OCI-LY1 (cell line): ENCODE measurements at regions not wholly inside any gene's neighbourhood (a gene's known extent, or its start where the extent isn't known, plus 50 kb on each side); places are given as distances from the start of the nearest gene placed in this dataset.
"Not testable (repeated sequence)": the region's sequence is repeated elsewhere in the genome, so short reads cannot be mapped to it uniquely, and the experiment has no call there.

Experiments
- H2AFZ ChIP-seq: fragments of 200-600 bp; sonication (generic), shearing (Covaris generic); 2 replicates; pipeline ENCODE4 v1.6.0; 2014; ENCODE audit warnings: antibody characterized with exemption, mild to moderate bottlenecking, low read length
- H3F3A ChIP-seq: fragments of 200-600 bp; sonication (generic), shearing (Covaris generic); 2 replicates; pipeline ENCODE4 v1.6.0; 2014; ENCODE audit warnings: mild to moderate bottlenecking, antibody characterized with exemption, low read length, moderate library complexity; ENCODE audit not compliant: insufficient read depth
- H3K27ac ChIP-seq: fragments of 200-600 bp; sonication (generic); 2 replicates; pipeline ENCODE4 v1.5.1; 2014; ENCODE audit warnings: low read length, mixed run types, mild to moderate bottlenecking, low read depth; ENCODE audit not compliant: poor library complexity, severe bottlenecking
- H3K27me3 ChIP-seq: fragments of 200-600 bp; sonication (generic); 2 replicates; pipeline ENCODE4 v1.6.0; 2014; ENCODE audit warnings: antibody characterized with exemption, mild to moderate bottlenecking, low read length, moderate library complexity; ENCODE audit not compliant: insufficient read depth
- H3K36me3 ChIP-seq: fragments of 200-600 bp; sonication (generic); 2 replicates; pipeline ENCODE4 v1.6.1; 2014; ENCODE audit warnings: mild to moderate bottlenecking, antibody characterized with exemption, low read length, moderate library complexity, mixed read lengths; ENCODE audit not compliant: insufficient read depth
- H3K4me1 ChIP-seq: fragments of 200-600 bp; sonication (generic); 2 replicates; pipeline ENCODE4 v1.5.1; 2014; ENCODE audit warnings: mild to moderate bottlenecking, low read length, moderate library complexity; ENCODE audit not compliant: insufficient read depth, severe bottlenecking
- H3K4me2 ChIP-seq: fragments of 200-600 bp; sonication (generic), shearing (Covaris generic); 2 replicates; pipeline ENCODE4 v1.6.1; 2014; ENCODE audit warnings: low read length
- H3K4me3 ChIP-seq: fragments of 200-600 bp; sonication (generic); 2 replicates; pipeline ENCODE4 v1.5.1; 2014; ENCODE audit warnings: low read length, low read depth, mild to moderate bottlenecking, mixed read lengths; ENCODE audit not compliant: poor library complexity, severe bottlenecking
- H3K79me2 ChIP-seq: fragments of 200-600 bp; shearing (Covaris generic); 2 replicates; pipeline ENCODE4 v1.6.1; 2016; ENCODE audit warnings: mixed run types, low read length, mixed read lengths; ENCODE audit not compliant: insufficient read depth
- H3K9ac ChIP-seq: fragments of 200-600 bp; sonication (generic), shearing (Covaris generic); 2 replicates; pipeline ENCODE4 v1.6.1; 2014; ENCODE audit warnings: mild to moderate bottlenecking, low read length, mixed read lengths
- H3K9me2 ChIP-seq: fragments of 200-600 bp; sonication (generic), shearing (Covaris generic); 2 replicates; pipeline ENCODE4 v1.6.1; 2014; ENCODE audit warnings: low read depth, mild to moderate bottlenecking, low read length, mixed read lengths
- H3K9me3 ChIP-seq: fragments of 200-600 bp; shearing (Covaris generic); 2 replicates; pipeline ENCODE4 v1.6.1; 2014; ENCODE audit warnings: low read length, mixed read lengths
- H4K20me1 ChIP-seq: fragments of 200-600 bp; sonication (generic), shearing (Covaris generic); 2 replicates; pipeline ENCODE4 v1.6.0; 2016; ENCODE audit warnings: mild to moderate bottlenecking, low read length; ENCODE audit not compliant: insufficient read depth
- EZH2 ChIP-seq: fragments of 200-600 bp; sonication (generic), shearing (Covaris generic); IDR thresholded peaks from 2 replicates; pipeline ENCODE4 v1.8.0; 2017; ENCODE audit warnings: borderline replicate concordance, mixed run types, mild to moderate bottlenecking, antibody characterized with exemption, low read length, moderate library complexity, mixed read lengths
- TF ChIP-seq, protein P1 (sequence below): fragments of 200-600 bp; sonication (generic), shearing (Covaris generic); IDR thresholded peaks from 2 replicates; pipeline ENCODE4 v1.5.1; 2017; ENCODE audit warnings: mild to moderate bottlenecking, antibody characterized with exemption, low read length, moderate library complexity, mixed read lengths

DNA sequence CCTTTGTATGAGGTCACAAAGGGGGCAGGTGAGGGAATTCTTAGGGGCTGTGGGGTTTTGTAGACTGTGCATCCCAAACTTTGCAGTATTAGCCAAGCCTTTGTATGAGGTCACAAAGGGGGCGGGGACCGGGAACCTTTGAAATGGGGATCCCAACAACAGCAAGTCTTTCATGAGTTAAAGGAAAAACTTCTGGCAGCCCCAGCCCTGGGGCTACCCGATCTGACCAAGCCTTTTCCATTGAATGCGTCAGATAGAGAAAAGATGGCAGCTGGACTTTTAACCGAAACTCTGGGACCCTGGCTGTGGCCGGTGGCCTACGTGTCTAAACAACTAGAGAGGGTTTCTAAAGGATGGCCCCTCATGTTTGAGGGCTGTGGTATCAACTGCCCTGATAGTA is 79.0 kb upstream of the RUBCNL start:
- not testable (repeated sequence) for H3K36me3 ChIP-seq, H3K9me3 ChIP-seq, H3F3A ChIP-seq, H3K9ac ChIP-seq, H3K27me3 ChIP-seq, H3K79me2 ChIP-seq, H3K4me2 ChIP-seq, H3K9me2 ChIP-seq, H3K4me1 ChIP-seq, H3K4me3 ChIP-seq, H3K27ac ChIP-seq, H2AFZ ChIP-seq, H4K20me1 ChIP-seq

DNA sequence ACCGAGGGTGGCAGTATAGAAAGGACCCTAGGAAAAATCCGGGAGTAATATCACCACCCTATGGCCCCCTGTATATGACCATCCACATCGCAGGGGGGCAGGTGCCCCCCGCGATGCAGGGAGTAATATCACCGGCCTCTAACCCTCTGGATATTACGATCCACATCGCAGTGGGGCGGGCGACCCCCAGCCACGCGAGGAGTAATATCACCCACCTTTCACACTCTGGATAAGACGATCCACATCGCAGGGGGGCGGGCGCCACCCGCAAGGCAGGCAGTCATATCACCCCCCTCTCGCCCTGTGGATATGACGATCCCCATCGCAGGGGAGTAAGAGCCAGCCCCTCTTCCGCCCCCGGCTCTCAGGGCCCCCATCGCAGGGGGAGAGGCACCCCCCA is 76.7 kb upstream of the RUBCNL start:
- H3K27ac ChIP-seq = no peak overlapping the region
- no peak overlapping the region for H3K9ac ChIP-seq
- H4K20me1 ChIP-seq = no peaks in the 10 kb centered on the region
- no peak overlapping the region for H3K4me2 ChIP-seq
- H3K79me2 ChIP-seq = no peaks in the 10 kb centered on the region
- no peak overlapping the region for H3K4me3 ChIP-seq
- no peaks in the 10 kb centered on the region for H3K4me1 ChIP-seq
- no peak overlapping the region for H2AFZ ChIP-seq
- H3K27me3 ChIP-seq = no peaks in the 10 kb centered on the region
- H3K36me3 ChIP-seq = no peaks in the 10 kb centered on the region
- TF ChIP-seq, protein P1, sequence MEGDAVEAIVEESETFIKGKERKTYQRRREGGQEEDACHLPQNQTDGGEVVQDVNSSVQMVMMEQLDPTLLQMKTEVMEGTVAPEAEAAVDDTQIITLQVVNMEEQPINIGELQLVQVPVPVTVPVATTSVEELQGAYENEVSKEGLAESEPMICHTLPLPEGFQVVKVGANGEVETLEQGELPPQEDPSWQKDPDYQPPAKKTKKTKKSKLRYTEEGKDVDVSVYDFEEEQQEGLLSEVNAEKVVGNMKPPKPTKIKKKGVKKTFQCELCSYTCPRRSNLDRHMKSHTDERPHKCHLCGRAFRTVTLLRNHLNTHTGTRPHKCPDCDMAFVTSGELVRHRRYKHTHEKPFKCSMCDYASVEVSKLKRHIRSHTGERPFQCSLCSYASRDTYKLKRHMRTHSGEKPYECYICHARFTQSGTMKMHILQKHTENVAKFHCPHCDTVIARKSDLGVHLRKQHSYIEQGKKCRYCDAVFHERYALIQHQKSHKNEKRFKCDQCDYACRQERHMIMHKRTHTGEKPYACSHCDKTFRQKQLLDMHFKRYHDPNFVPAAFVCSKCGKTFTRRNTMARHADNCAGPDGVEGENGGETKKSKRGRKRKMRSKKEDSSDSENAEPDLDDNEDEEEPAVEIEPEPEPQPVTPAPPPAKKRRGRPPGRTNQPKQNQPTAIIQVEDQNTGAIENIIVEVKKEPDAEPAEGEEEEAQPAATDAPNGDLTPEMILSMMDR = no peak
- TF ChIP-seq EZH2 = no peak
- no peaks in the 10 kb centered on the region for H3K9me2 ChIP-seq
- H3F3A ChIP-seq = no peaks in the 10 kb centered on the region
- no peaks in the 10 kb centered on the region for H3K9me3 ChIP-seq

DNA sequence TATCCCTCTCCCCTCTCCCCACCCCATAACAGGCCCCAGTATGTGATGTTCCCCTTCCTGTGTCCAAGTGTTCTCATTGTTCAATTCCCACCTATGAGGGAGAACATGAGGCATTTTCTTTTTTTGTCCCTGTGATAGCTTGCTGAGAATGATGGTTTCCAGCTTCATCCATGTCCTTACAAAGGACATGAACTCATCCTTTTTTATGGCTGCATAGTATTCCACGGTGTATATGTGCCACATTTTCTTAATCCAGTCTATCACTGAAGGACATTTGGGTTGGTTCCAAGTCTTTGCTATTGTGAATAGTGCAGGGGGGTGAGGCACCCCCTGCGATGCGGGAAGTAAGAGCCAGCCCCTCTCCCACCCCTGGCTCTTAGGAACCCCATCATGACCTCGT is 73.2 kb upstream of the RUBCNL start:
- H3F3A ChIP-seq, H3K9ac ChIP-seq, H3K9me2 ChIP-seq, H3K9me3 ChIP-seq, H3K79me2 ChIP-seq, H2AFZ ChIP-seq, H3K27ac ChIP-seq, H3K4me3 ChIP-seq, H3K36me3 ChIP-seq, H4K20me1 ChIP-seq, H3K4me2 ChIP-seq, H3K27me3 ChIP-seq: not testable (repeated sequence)
- peaks cover 13% of the 10 kb centered on the region for H3K4me1 ChIP-seq

DNA sequence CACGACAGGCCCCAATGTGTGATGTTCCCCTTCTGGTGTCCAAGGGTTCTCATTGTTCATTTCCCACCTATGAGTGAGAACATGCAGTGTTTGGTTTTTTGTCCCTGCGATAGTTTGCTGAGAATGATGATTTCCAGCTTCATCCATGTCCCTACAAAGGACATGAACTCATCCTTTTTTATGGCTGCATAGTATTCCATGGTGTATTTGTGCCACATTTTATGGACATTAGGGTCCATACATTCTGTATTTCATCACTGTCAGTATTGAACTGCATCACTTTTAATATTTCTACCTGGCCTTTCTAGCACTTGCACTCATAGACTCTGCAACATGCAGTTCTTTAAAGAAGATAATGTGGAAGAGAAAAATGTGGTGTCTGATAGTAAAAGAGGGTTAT is 70.2 kb upstream of the RUBCNL start:
- not testable (repeated sequence) for H3K79me2 ChIP-seq, H3K27ac ChIP-seq, H3K9me2 ChIP-seq, H3F3A ChIP-seq, H3K27me3 ChIP-seq, H2AFZ ChIP-seq, H3K36me3 ChIP-seq, H4K20me1 ChIP-seq, H3K4me3 ChIP-seq, H3K9me3 ChIP-seq, H3K4me2 ChIP-seq, H3K9ac ChIP-seq
- peaks cover 26% of the 10 kb centered on the region for H3K4me1 ChIP-seq

DNA sequence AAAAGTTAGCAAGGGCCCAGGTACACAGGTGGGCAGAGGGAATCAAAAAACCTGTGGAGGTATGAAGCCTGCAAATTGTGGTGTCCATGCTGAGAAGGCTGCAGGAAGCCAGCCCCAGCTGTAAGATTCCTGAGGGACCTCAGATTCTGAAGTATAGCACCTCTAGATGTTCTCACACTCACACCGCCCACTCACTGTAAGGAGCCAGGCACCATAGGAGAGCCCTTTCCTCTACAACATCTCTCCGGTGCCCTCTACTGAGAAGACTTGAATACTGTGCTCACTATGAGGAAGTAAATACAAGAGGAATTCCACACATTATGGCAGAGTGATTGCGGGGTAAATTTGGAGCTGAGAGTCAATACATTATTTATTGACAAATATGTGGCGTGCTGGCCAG is 68.9 kb upstream of the RUBCNL start:
- not testable (repeated sequence) for H3K4me3 ChIP-seq, H3K9me3 ChIP-seq, H3K9me2 ChIP-seq, H2AFZ ChIP-seq, H3K79me2 ChIP-seq, H3F3A ChIP-seq, H3K27me3 ChIP-seq, H4K20me1 ChIP-seq, H3K36me3 ChIP-seq
- peak overlapping the region; percentile 53 for H3K27ac ChIP-seq
- TF ChIP-seq, protein P1 = peak; percentile 59
- peaks cover 33% of the 10 kb centered on the region for H3K4me1 ChIP-seq
- 0 out of 2 replicates have a peak overlapping the region, but pooled peaks have one; percentile 18 for H3K9ac ChIP-seq
- H3K4me2 ChIP-seq = peak overlapping the region; percentile 32; the same call in 1 of the 2 replicates

DNA sequence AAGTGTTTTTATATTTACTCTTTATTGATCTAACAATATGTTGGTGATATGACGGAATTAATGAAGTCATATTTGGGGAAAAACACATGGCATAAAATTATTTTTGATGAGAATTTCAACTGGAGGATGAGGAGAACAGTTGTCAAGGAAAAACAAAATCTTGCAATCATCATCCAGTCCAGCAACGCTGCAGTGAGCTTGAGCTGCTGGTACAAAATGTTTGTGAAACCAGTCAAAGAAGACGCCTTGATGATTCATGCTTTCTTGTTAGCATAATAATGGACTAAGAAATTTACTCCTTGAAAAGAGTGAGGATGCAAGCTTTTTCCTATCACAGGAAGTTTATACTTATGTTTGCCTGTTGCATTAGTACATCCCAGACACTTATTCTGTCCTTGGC is 64.1 kb upstream of the RUBCNL start:
- H3K9me3 ChIP-seq, H3K79me2 ChIP-seq, H2AFZ ChIP-seq, H3K36me3 ChIP-seq, H3K4me2 ChIP-seq, H3K4me3 ChIP-seq, H3K9me2 ChIP-seq, H3K27me3 ChIP-seq, H4K20me1 ChIP-seq, H3F3A ChIP-seq, H3K9ac ChIP-seq: not testable (repeated sequence)
- H3K4me1 ChIP-seq = peaks cover 50% of the 10 kb centered on the region
- H3K27ac ChIP-seq = peak overlapping the region; percentile 59
